ENCODE measurements at regions not wholly inside any gene's neighbourhood (a gene's known extent, or its start where the extent isn't known, plus 50 kb on each side); places are given as distances from the start of the nearest gene placed in this dataset.
A peak's percentile ranks its signal among the peaks of the same experiment; 100 is the strongest.

DNA sequence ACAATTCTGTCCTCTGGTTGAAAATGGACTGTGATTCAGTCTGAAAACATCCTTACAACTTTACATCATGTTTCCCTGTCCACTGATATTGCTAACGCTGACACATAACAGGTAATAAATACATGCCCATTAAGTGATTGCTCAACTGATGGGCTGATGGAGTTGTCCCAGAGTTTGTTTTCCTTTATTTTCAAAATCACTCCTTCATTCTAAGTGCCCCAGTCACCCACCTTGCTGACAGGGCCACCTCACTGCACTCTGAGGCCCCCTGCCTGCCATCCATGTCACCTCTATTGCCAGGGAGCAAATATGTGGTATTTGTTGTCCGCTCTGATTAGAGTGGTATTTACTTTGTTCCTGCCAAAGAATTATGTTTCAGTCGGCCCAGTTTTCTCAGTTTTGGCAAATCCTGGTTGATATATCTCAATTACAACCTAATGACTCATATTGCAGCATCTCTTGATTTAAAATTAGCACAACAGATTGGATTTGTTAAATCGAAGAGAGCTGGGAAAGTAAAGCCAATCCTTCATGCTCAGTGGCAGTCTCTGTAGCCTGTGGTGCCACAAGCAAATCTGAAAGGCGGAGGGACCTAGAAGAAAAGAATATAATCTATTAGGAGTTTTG lies 105.1 kb downstream of the RDH14 start:
- H3K4me1 ChIP-seq, result no peaks in the 10 kb centered on the region
- no peaks in the 10 kb centered on the region for H3K27me3 ChIP-seq
- H3K4me3 ChIP-seq, result no peak overlapping the region
- intact Hi-C loops (cut with DNase I; ENCODE audit: low total_unique reads), result no loop called here
- DNase-seq (ENCODE audit: low spot score in 2 of 2), result no peak
- no peak for TF ChIP-seq POLR2A (IDR thresholded peaks at IDR 0.05)
- peak in 2 of 3 donors; percentile 80 to 87 for TF ChIP-seq POLR2AphosphoS5 (IDR thresholded peaks at IDR 0.05)
- TF ChIP-seq, protein P1, sequence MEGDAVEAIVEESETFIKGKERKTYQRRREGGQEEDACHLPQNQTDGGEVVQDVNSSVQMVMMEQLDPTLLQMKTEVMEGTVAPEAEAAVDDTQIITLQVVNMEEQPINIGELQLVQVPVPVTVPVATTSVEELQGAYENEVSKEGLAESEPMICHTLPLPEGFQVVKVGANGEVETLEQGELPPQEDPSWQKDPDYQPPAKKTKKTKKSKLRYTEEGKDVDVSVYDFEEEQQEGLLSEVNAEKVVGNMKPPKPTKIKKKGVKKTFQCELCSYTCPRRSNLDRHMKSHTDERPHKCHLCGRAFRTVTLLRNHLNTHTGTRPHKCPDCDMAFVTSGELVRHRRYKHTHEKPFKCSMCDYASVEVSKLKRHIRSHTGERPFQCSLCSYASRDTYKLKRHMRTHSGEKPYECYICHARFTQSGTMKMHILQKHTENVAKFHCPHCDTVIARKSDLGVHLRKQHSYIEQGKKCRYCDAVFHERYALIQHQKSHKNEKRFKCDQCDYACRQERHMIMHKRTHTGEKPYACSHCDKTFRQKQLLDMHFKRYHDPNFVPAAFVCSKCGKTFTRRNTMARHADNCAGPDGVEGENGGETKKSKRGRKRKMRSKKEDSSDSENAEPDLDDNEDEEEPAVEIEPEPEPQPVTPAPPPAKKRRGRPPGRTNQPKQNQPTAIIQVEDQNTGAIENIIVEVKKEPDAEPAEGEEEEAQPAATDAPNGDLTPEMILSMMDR (IDR thresholded peaks at IDR 0.05), result no peak
- no peaks in the 10 kb centered on the region for H3K36me3 ChIP-seq
- no peaks in the 10 kb centered on the region for H3K9me3 ChIP-seq
- H3K27ac ChIP-seq, result peak overlapping the region in 1 of 2 donors; percentile 42

DNA sequence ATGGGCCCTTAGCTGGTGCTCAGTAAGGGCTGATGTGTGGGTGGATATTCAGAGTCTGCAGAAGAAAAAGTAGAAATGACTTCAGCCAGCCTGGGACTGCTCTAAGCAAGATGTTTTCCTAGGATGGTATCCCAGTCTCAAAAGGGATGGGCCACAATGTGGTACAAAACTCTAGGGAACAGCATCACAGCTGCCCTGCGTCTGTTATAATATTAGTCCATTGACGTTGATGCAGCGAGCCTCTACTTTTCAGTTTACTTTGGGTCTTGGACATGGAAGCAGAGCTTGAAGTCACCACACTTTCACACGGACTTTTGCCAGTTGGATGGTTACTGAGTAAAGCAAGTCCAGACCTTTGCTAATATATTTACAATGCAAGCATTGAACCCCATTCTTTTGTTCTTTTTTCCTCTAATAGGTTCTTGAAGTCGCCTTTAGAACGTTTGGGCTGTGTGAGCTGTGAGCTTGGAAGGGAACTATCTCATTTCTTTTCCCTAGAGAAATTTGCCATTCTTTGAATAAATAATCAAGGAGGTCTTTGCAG lies 105.7 kb downstream of the RDH14 start:
- Histone ChIP-seq H3K36me3 (no peaks in the 10 kb centered on the region), H3K27ac (peak overlapping the region in 1 of 2 donors; percentile 16), H3K4me3 (no peak overlapping the region), H3K27me3 (no peaks in the 10 kb centered on the region), H3K9me3 (no peaks in the 10 kb centered on the region), H3K4me1 (no peaks in the 10 kb centered on the region)
- TF ChIP-seq POLR2A (IDR thresholded peaks at IDR 0.05) (no peak), POLR2AphosphoS5 (IDR thresholded peaks at IDR 0.05) (no peak)
- TF ChIP-seq, protein P1 (IDR thresholded peaks at IDR 0.05), result no peak
- no peak for DNase-seq (ENCODE audit: low spot score in 2 of 2)
- intact Hi-C loops (cut with DNase I; ENCODE audit: low total_unique reads), result loop anchor here (5.0 kb wide), 1 partner anchor 1098 kb away; no protein-coding TSS in a partner anchor

DNA sequence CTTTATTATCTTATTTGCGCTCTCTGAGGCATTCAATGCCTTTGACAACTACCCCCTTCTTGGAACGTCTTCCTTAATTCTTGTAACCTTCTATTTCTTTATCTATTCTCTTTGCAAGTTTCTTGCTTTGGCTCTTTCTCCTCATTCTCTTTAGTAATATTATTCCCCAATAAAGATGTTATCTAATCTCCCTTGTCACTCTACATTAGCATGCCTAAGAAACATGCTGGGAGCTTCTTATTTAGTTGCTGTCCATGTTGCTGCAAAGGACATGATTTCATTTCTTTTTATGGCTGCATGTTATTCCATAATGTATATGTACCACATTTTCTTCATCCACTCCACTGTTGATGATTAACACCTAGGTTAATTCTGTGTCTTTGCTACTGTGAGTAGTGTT lies 113.7 kb downstream of the RDH14 start:
- Histone ChIP-seq H3K36me3 (no peaks in the 10 kb centered on the region), H3K4me3 (no peak overlapping the region), H3K27me3 (no peaks in the 10 kb centered on the region), H3K4me1 (no peaks in the 10 kb centered on the region), H3K9me3 (no peaks in the 10 kb centered on the region), H3K27ac (no peak overlapping the region)
- TF ChIP-seq POLR2AphosphoS5 (IDR thresholded peaks at IDR 0.05), result no peak
- no peak for TF ChIP-seq POLR2A (IDR thresholded peaks at IDR 0.05)
- TF ChIP-seq, protein P1 (IDR thresholded peaks at IDR 0.05), result no peak
- DNase-seq (ENCODE audit: low spot score in 2 of 2), result no peak
- intact Hi-C loops (cut with DNase I; ENCODE audit: low total_unique reads), result no loop called here

DNA sequence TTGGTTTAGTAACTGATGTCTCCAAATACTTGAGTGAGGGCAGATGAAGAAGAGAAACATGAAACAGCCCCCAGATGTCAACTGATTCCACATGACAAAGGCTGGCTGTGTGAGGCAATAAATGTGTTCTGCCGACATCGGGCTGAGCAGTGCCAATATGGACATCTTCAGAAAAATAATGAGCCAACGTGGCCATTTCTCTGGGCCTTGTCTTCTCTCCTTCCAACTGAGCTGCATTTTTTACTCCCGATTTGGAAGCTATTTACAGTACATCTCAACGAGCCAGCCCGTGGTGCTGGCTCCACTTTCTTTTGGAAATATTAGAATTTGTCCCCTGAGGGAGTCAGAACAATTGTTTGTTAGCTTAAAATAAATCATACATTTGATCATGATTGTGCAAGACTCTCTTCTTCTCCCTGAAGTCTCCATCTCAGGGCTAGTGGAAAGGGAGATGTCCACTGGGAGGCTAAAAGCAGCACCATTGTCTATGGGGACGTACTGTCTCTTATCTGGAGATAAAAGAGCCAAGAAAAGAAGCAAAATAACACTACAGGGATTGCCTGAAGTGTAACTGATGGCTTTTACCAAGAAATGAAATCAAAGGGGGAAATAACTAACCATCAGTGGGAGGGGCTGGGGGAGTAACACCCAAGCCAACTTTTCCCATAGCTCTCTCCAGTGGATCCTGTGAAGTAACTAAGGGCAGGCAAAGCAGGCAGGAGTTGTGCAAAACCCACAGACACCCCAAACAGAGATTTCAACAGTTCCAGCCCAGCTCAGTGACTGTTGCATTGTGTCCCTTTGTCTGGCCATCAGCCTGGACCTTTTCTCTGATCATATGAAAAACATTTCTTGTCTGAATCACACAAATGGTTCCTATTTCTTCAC lies 114.8 kb downstream of the RDH14 start:
- intact Hi-C loops (cut with DNase I; ENCODE audit: low total_unique reads), result no loop called here
- no peaks in the 10 kb centered on the region for H3K27me3 ChIP-seq
- peak overlapping the region in 1 of 2 donors; percentile 77 for H3K27ac ChIP-seq
- no peaks in the 10 kb centered on the region for H3K9me3 ChIP-seq
- H3K4me3 ChIP-seq, result no peak overlapping the region
- DNase-seq (ENCODE audit: low spot score in 2 of 2), result peak in 1 of 2 donors; percentile 20
- TF ChIP-seq POLR2A (IDR thresholded peaks at IDR 0.05) (no peak), POLR2AphosphoS5 (IDR thresholded peaks at IDR 0.05) (peak in 2 of 3 donors; percentile 75 to 90)
- TF ChIP-seq, protein P1 (IDR thresholded peaks at IDR 0.05), result peak in 1 of 3 donors; percentile 15
- H3K4me1 ChIP-seq, result no peaks in the 10 kb centered on the region
- H3K36me3 ChIP-seq, result no peaks in the 10 kb centered on the region

DNA sequence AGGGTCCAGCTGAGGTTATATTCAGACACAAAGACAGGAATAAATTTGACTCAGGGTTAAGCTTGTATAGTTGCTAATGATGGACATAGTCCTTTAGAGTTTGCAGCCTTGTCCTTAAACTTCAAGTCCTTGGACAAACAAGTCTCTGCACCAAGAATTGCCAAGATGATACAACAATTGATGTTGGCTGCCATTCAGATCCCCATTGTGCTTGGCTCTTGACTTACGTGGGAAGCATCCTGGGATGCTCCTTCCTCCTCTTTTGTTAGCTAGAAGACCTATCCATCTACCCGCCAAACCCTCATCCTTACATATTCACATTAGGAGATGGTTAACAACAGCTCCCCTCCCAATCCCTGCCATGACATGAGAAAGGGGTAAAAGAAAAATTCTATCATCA lies 115.6 kb downstream of the RDH14 start:
- no peak overlapping the region for H3K4me3 ChIP-seq
- TF ChIP-seq, protein P1 (IDR thresholded peaks at IDR 0.05), result no peak
- TF ChIP-seq POLR2AphosphoS5 (IDR thresholded peaks at IDR 0.05), result no peak
- TF ChIP-seq POLR2A (IDR thresholded peaks at IDR 0.05), result no peak
- intact Hi-C loops (cut with DNase I; ENCODE audit: low total_unique reads), result no loop called here
- no peaks in the 10 kb centered on the region for H3K9me3 ChIP-seq
- H3K36me3 ChIP-seq, result no peaks in the 10 kb centered on the region
- peak overlapping the region in 1 of 2 donors; percentile 63 for H3K27ac ChIP-seq
- DNase-seq (ENCODE audit: low spot score in 2 of 2), result no peak
- H3K27me3 ChIP-seq, result no peaks in the 10 kb centered on the region
- no peaks in the 10 kb centered on the region for H3K4me1 ChIP-seq

Data from breast epithelium (tissue), 4 donors.